HUES48 (cell line): ENCODE measurements at regions not wholly inside any gene's neighbourhood (a gene's known extent, or its start where the extent isn't known, plus 50 kb on each side); places are given as distances from the start of the nearest gene placed in this dataset.

Experiments
- H3K27ac ChIP-seq: one replicate; pipeline ENCODE4 v1.7.0; 2013; ENCODE audit warnings: low read depth, low read length, inconsistent platforms
- H3K27me3 ChIP-seq: 2 replicates; pipeline ENCODE4 v1.6.1; 2013; ENCODE audit warnings: mild to moderate bottlenecking, low read length; ENCODE audit not compliant: control insufficient read depth, insufficient read depth
- H3K36me3 ChIP-seq: 2 replicates; pipeline ENCODE4 v1.6.1; 2013; ENCODE audit warnings: low read length; ENCODE audit not compliant: control insufficient read depth, insufficient read depth
- H3K4me1 ChIP-seq: 2 replicates; pipeline ENCODE4 v1.6.1; 2013; ENCODE audit warnings: mild to moderate bottlenecking, low read length; ENCODE audit not compliant: control insufficient read depth, insufficient read depth
- H3K4me3 ChIP-seq: 2 replicates; pipeline ENCODE4 v1.5.1; 2013; ENCODE audit warnings: mild to moderate bottlenecking, low read depth, low read length
- H3K9ac ChIP-seq: 2 replicates; pipeline ENCODE4 v1.6.1; 2013; ENCODE audit warnings: mild to moderate bottlenecking, low read depth, low read length, moderate library complexity
- H3K9me3 ChIP-seq: 2 replicates; pipeline ENCODE4 v1.6.1; 2013; ENCODE audit warnings: low read length; ENCODE audit not compliant: control insufficient read depth, insufficient read depth

- Histone ChIP-seq H3K36me3 (no peaks in the 10 kb centered on the region; the same call in 1 of the 2 replicates), H3K27me3 (no peaks in the 10 kb centered on the region), H3K27ac (no peak overlapping the region), H3K9ac (no peak overlapping the region), H3K9me3 (no peaks in the 10 kb centered on the region), H3K4me3 (no peak overlapping the region), H3K4me1 (peaks cover 18% of the 10 kb centered on the region)
Measured at GRCh38 chr11:96595011-96595410, 205.2 kb downstream of the JRKL start.

DNA sequence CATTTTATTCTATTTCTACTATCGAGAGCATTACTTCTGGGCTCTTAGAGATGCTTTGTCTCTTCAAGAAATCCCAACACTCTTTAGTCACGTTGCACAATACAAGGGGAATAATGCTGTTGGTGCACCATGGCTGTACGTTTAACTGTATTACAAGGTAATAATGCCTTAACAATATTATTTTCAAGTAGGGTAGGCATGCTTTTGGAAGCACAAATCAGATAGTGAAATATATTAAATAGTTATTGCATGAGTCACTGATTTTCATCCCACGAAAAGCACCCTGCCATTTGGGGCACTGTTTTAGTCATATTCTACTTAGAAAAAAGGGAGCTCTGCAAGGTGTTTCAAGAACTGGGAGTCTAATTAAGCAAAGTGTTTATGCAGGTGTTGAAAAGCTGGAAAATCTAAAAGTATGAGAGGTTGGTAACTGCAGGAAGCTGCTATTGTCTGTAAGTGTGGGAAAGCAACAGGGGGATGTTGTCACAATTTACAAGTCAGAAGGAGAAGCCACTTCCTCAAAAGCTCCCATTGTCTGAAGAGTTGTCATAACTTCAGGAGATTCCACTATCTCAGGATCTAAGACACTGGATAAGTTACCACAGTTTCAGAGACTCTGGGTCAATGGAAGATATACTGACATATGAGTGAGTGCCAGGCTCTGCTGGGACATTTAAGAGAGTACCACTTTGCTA, 218.2 kb downstream of the JRKL start:
- Histone ChIP-seq H3K27ac (peak overlapping the region; percentile 61), H3K4me1 (peaks cover 28% of the 10 kb centered on the region), H3K4me3 (no peak overlapping the region), H3K9me3 (no peaks in the 10 kb centered on the region), H3K36me3 (no peaks in the 10 kb centered on the region), H3K27me3 (peaks cover 25% of the 10 kb centered on the region), H3K9ac (no peak overlapping the region)

DNA sequence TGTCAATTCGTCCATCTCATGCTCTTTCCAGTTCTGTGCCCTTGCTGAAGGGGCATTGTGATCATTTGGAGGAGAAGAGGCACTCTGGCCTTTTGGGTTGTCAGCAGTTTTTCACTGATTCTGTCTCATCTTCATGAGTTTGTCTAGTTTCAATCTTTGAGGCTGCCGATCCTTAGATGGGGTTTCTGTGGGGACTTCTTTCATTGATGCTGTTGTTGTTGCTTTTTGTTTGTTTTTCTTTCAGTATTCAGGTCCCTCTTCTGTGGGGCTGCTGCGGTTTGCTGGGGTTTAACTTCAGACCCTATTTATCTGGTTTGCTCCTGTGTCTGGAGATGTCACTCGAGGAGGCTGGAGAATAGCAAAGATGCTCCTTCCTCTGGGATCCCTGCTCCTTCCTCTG, 224.3 kb downstream of the JRKL start:
- no peaks in the 10 kb centered on the region for H3K36me3 ChIP-seq
- H3K27ac ChIP-seq, result no peak overlapping the region
- H3K27me3 ChIP-seq, result peaks cover 3% of the 10 kb centered on the region; the same call in 1 of the 2 replicates
- H3K4me3 ChIP-seq, result no peak overlapping the region
- no peak overlapping the region for H3K9ac ChIP-seq
- peaks cover 7% of the 10 kb centered on the region; the same call in 1 of the 2 replicates for H3K4me1 ChIP-seq
- H3K9me3 ChIP-seq, result no peaks in the 10 kb centered on the region

- H3K27ac ChIP-seq, result no peak overlapping the region
- H3K9me3 ChIP-seq, result no peaks in the 10 kb centered on the region
- H3K4me1 ChIP-seq, result peaks cover 7% of the 10 kb centered on the region; the same call in 1 of the 2 replicates
- no peak overlapping the region for H3K4me3 ChIP-seq
- no peaks in the 10 kb centered on the region for H3K36me3 ChIP-seq
- H3K27me3 ChIP-seq, result peaks cover 3% of the 10 kb centered on the region; the same call in 1 of the 2 replicates
- no peak overlapping the region for H3K9ac ChIP-seq
Measured at GRCh38 chr11:96614846-96615245, 225.0 kb downstream of the JRKL start.

DNA sequence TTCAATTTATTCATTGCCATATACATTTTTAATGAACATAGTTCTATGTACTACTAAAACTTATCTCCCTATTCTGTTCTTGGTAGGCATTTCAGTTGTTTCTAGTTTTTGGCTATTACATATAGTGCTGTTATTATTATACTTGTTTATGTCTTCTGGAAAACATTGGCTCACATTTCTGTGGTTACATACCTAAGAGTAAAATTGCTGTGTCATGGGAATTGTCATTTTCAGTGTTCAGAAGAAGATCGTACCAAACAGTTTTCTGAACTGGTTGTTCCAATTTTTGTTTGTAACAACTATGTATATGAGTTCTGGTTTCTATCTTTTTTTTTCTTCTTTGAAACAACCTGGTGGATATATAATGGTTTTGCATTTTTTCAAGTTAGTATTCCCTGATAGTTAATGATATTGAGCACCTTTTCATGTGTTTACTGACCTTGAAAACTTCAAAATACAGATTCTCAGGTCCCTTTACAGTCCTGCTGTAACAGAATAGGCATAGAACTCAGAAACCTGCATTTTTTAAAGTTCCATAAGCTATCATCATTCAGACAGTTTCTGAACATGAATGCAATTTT, 230.7 kb downstream of the JRKL start:
- Histone ChIP-seq H3K4me3 (no peak overlapping the region), H3K36me3 (no peaks in the 10 kb centered on the region), H3K4me1 (peaks cover 7% of the 10 kb centered on the region; the same call in 1 of the 2 replicates), H3K9ac (no peak overlapping the region), H3K27me3 (no peaks in the 10 kb centered on the region), H3K27ac (no peak overlapping the region), H3K9me3 (peaks cover 5% of the 10 kb centered on the region; the same call in 1 of the 2 replicates)

- Histone ChIP-seq H3K4me1 (peaks cover 5% of the 10 kb centered on the region; the same call in 1 of the 2 replicates), H3K27ac (no peak overlapping the region), H3K9me3 (peaks cover 11% of the 10 kb centered on the region; the same call in 1 of the 2 replicates), H3K9ac (no peak overlapping the region), H3K36me3 (no peaks in the 10 kb centered on the region), H3K27me3 (no peaks in the 10 kb centered on the region), H3K4me3 (no peak overlapping the region)
Measured at GRCh38 chr11:96621161-96621560, 231.3 kb downstream of the JRKL start.

- H3K9ac ChIP-seq, result no peak overlapping the region
- H3K4me1 ChIP-seq, result no peaks in the 10 kb centered on the region
Measured at GRCh38 chr11:96622026-96622634, 232.3 kb downstream of the JRKL start.

DNA sequence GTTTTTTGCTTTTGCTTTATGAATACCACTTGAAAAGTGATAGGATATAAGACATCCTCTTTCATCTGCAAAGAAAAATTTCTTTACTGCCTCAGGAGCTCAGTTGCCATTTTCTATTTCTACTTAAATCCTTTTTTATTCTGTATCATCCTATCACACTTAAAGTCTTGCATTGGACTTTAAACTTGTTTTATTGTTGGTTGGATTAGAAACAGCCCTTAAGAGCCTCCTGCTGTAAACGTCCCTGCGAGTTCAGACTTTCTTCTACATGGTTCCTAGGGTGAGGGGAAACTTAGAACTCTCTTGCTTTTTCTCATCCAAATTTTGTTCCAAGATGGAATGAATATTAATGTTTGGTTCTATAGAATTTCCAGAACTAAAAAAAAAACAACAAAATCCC, 234.3 kb downstream of the JRKL start:
- Histone ChIP-seq H3K4me1 (no peaks in the 10 kb centered on the region), H3K4me3 (no peak overlapping the region), H3K27ac (no peak overlapping the region), H3K36me3 (no peaks in the 10 kb centered on the region), H3K9me3 (peaks cover 23% of the 10 kb centered on the region; the same call in 1 of the 2 replicates), H3K9ac (no peak overlapping the region), H3K27me3 (no peaks in the 10 kb centered on the region)

More at GRCh38 chr11:96622026-96622634, 232.3 kb downstream of the JRKL start:
- H3K27ac ChIP-seq, result no peak overlapping the region
- H3K36me3 ChIP-seq, result no peaks in the 10 kb centered on the region
- no peaks in the 10 kb centered on the region for H3K27me3 ChIP-seq
- peaks cover 18% of the 10 kb centered on the region; the same call in 1 of the 2 replicates for H3K9me3 ChIP-seq
- no peak overlapping the region for H3K4me3 ChIP-seq

- Histone ChIP-seq H3K27ac (no peak overlapping the region), H3K9ac (no peak overlapping the region), H3K27me3 (no peaks in the 10 kb centered on the region)
Measured at GRCh38 chr11:96627376-96627775, 237.6 kb downstream of the JRKL start.

GRCh38 chr11:96635655-96636054, 245.8 kb downstream of the JRKL start:
- Histone ChIP-seq H3K27me3 (no peaks in the 10 kb centered on the region), H3K9me3 (0 out of 2 replicates have a peak, but pooled peaks cover 3% of the 10 kb centered on the region), H3K9ac (no peak overlapping the region), H3K36me3 (no peaks in the 10 kb centered on the region), H3K4me3 (no peak overlapping the region), H3K4me1 (no peaks in the 10 kb centered on the region), H3K27ac (no peak overlapping the region)

More at GRCh38 chr11:96627376-96627775, 237.6 kb downstream of the JRKL start:
- H3K36me3 ChIP-seq, result no peaks in the 10 kb centered on the region
- no peaks in the 10 kb centered on the region for H3K4me1 ChIP-seq
- H3K9me3 ChIP-seq, result peaks cover 23% of the 10 kb centered on the region; the same call in 1 of the 2 replicates
- H3K4me3 ChIP-seq, result no peak overlapping the region

GRCh38 chr11:96641261-96641660, 251.4 kb downstream of the JRKL start:
- no peak overlapping the region for H3K27ac ChIP-seq
- no peaks in the 10 kb centered on the region for H3K4me1 ChIP-seq
- no peak overlapping the region for H3K4me3 ChIP-seq
- no peaks in the 10 kb centered on the region for H3K36me3 ChIP-seq
- H3K9me3 ChIP-seq, result 0 out of 2 replicates have a peak, but pooled peaks cover 3% of the 10 kb centered on the region
- H3K27me3 ChIP-seq, result no peaks in the 10 kb centered on the region
- no peak overlapping the region for H3K9ac ChIP-seq
